Endothelial cell of umbilical vein (primary cell): ENCODE measurements at regions not wholly inside any gene's neighbourhood (a gene's known extent, or its start where the extent isn't known, plus 50 kb on each side); places are given as distances from the start of the nearest gene placed in this dataset.

ENCODE experiments used
- BruUV-seq: library from RNA; stranded (reverse); fragments of 400-500 nt; replicated peaks from 2 replicates; lab custom pipeline; 2021; lab: Mats Ljungman, UMichigan
- CTCF ChIA-PET: fragments of 300-600, 350-600 bp; sonication (Branson Sonifier 250); formaldehyde crosslinking; loops from one replicate; lab custom pipeline; 2021; ENCODE audit warnings: antibody characterized with exemption, inconsistent platforms; lab: Charles Lee
- POLR2A ChIA-PET: fragments of 300-600, 350-600 bp; sonication (Branson Sonifier 250); formaldehyde crosslinking; loops from one replicate; lab custom pipeline; 2021; ENCODE audit warnings: antibody characterized with exemption, inconsistent platforms; lab: Charles Lee
- DNase-seq: peaks from one replicate; pipeline ENCODE4 v3.0.0-alpha.2; 2011; ENCODE audit warnings: low read depth, low spot score
- FAIRE-seq: peaks from 2 replicates; lab custom pipeline; 2011; peaks lifted over from hg19 to GRCh38; lab: Jason Lieb, UNC
- H2AFZ ChIP-seq: 2 replicates; pipeline ENCODE4 v1.6.0; 2012; ENCODE audit warnings: low read depth, low read length, control low read depth, inconsistent platforms
- H3K27ac ChIP-seq: 2 replicates; pipeline ENCODE4 v1.5.1; 2011; ENCODE audit warnings: low read depth, mild to moderate bottlenecking, control low read depth, low read length, moderate library complexity; ENCODE audit not compliant: insufficient read depth
- H3K27me3 ChIP-seq, 2 experiments: 2 replicates each; pipeline versions ENCODE4 v1.6.0 to v1.6.1; 2011; ENCODE audit warnings: low read length in 2 of 2, mixed read lengths in 1 of 2; ENCODE audit not compliant: control insufficient read depth in 2 of 2, insufficient read depth in 2 of 2
- H3K36me3 ChIP-seq, 2 experiments: 2 replicates in 1 of 2; 3 replicates in 1 of 2; pipeline ENCODE4 v1.5.1; 2011; ENCODE audit warnings: low read length in 2 of 2, mild to moderate bottlenecking in 1 of 2, moderate library complexity in 1 of 2; ENCODE audit not compliant: control insufficient read depth in 2 of 2, insufficient read depth in 2 of 2; ENCODE audit errors: extremely low read depth in 1 of 2
- H3K4me1 ChIP-seq: 3 replicates; pipeline ENCODE4 v1.5.1; 2011; ENCODE audit warnings: mild to moderate bottlenecking, low read length; ENCODE audit not compliant: control insufficient read depth, insufficient read depth; ENCODE audit errors: extremely low read depth
- H3K4me2 ChIP-seq: 2 replicates; pipeline ENCODE4 v1.6.1; 2011; ENCODE audit warnings: low read length, control low read depth, mixed read lengths; ENCODE audit not compliant: insufficient read depth
- H3K4me3 ChIP-seq, 3 experiments: fragments of 200-600 bp in 1 of 3; sonication (generic), shearing (Covaris generic) in 1 of 3; replicated peaks in 1 of 3; 2 replicates each; pipeline ENCODE4 v1.5.1; 2011 to 2016; ENCODE audit warnings: control low read depth in 3 of 3, low read length in 3 of 3, mild to moderate bottlenecking in 2 of 3, inconsistent platforms in 1 of 3, low read depth in 1 of 3, moderate library complexity in 1 of 3; ENCODE audit not compliant: insufficient read depth in 1 of 3
- H3K79me2 ChIP-seq: 2 replicates; pipeline ENCODE4 v1.6.0; 2012; ENCODE audit warnings: low read length, inconsistent platforms; ENCODE audit not compliant: control insufficient read depth, insufficient read depth
- H3K9ac ChIP-seq: replicated peaks from 2 replicates; pipeline ENCODE3; 2011; ENCODE audit warnings: low read length, control low read depth; ENCODE audit not compliant: insufficient read depth; ENCODE audit errors: extremely low read depth
- H3K9me1 ChIP-seq: replicated peaks from 3 replicates; pipeline ENCODE4 v1.6.0; 2011; ENCODE audit warnings: mild to moderate bottlenecking, low read length; ENCODE audit not compliant: control insufficient read depth, insufficient read depth; ENCODE audit errors: extremely low read depth
- H3K9me3 ChIP-seq: replicated peaks from 2 replicates; pipeline ENCODE4 v1.5.1; 2012; ENCODE audit warnings: low read length, inconsistent platforms; ENCODE audit not compliant: control insufficient read depth, insufficient read depth
- H4K20me1 ChIP-seq: replicated peaks from 2 replicates; pipeline ENCODE3; 2011; ENCODE audit warnings: mild to moderate bottlenecking, low read length; ENCODE audit not compliant: control insufficient read depth, insufficient read depth; ENCODE audit errors: extremely low read depth
- EZH2 ChIP-seq: IDR thresholded peaks from 2 replicates; pipeline ENCODE4 v1.6.1; 2012; ENCODE audit warnings: borderline replicate concordance, low read depth, mild to moderate bottlenecking, moderate library complexity, low read length, inconsistent platforms; ENCODE audit not compliant: severe bottlenecking
- FOS ChIP-seq: IDR thresholded peaks from 2 replicates; pipeline ENCODE4 v1.6.1; 2011; ENCODE audit warnings: mild to moderate bottlenecking, low read length, moderate library complexity, borderline replicate concordance; ENCODE audit not compliant: insufficient read depth
- GATA2 ChIP-seq: IDR thresholded peaks from 2 replicates; pipeline ENCODE4 v1.7.0; 2011; ENCODE audit warnings: low read depth, mild to moderate bottlenecking, moderate library complexity, mixed read lengths, low read length; ENCODE audit not compliant: insufficient read length, insufficient read depth
- JUN ChIP-seq: IDR thresholded peaks from 2 replicates; pipeline ENCODE4 v1.6.1; 2011; ENCODE audit warnings: borderline replicate concordance, low read depth; ENCODE audit not compliant: insufficient read length, insufficient read depth
- MAX ChIP-seq: IDR thresholded peaks from 2 replicates; pipeline ENCODE4 v1.6.1; 2011; ENCODE audit not compliant: insufficient read depth, insufficient read length
- MYC ChIP-seq: IDR thresholded peaks from one replicate; pipeline ENCODE4 v1.6.1; 2011; ENCODE audit warnings: mild to moderate bottlenecking, low read depth, low read length
- POLR2A ChIP-seq: IDR thresholded peaks from 2 replicates; pipeline ENCODE4 v1.6.1; 2012; ENCODE audit warnings: low read depth, mild to moderate bottlenecking, control low read depth, low read length
- POLR2AphosphoS5 ChIP-seq: IDR thresholded peaks from 2 replicates; pipeline ENCODE4 v1.6.1; 2012; ENCODE audit warnings: low read depth, mild to moderate bottlenecking, control low read depth, low read length, moderate library complexity; ENCODE audit not compliant: insufficient read depth
- dilution Hi-C: fragments of 300-500 bp; cut with MboI; formaldehyde crosslinking; loops from one replicate; pipeline ENCODE4 v1.15.0; 2019; ENCODE audit warnings: low sequenced_read_pairs; ENCODE audit not compliant: extremely low pct_ligation_motif_present
- intact Hi-C: fragments of 100-400 bp; cut with micrococcal nuclease; formaldehyde crosslinking; loops from one replicate; pipeline ENCODE4 v1.10.0; 2022
- TF ChIP-seq, protein P1 (sequence below), 2 donors: IDR thresholded peaks; 1 replicate in 1 of 2; 2 replicates in 1 of 2; pipeline ENCODE4 v1.5.1; 2011; ENCODE audit warnings: low read length in 2 of 2, mild to moderate bottlenecking in 2 of 2, moderate library complexity in 2 of 2, control low read depth in 1 of 2, inconsistent platforms in 1 of 2, low read depth in 1 of 2; ENCODE audit not compliant: insufficient read depth in 1 of 2; ENCODE audit errors: extremely low read depth in 1 of 2

DNA sequence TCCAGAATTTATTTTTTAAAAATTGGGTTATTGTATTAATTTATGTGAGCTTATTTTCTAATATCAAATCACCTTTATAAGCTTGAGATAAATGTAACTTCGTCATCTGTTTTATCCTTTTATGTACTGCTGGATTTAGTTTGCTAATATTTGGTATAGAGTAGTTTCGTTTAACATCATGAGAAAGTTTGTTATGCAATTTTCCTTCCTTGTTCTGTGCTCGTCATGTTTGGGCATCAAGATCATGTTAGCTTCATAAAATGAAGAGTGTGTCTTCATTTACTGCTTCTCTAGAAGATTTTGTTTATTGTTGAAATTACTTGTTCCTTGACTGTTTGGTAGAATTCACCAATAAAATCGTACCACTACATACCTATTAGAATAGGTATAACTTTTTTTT is 262.1 kb upstream of the SATB1 start:
- ChIA-PET CTCF (no interaction called here), POLR2A (no interaction called here)
- no peak overlapping the region for H3K9ac ChIP-seq
- H3K4me3 ChIP-seq: no peak overlapping the region
- H3K36me3 ChIP-seq: no peaks in the 10 kb centered on the region
- peaks cover 2% of the 10 kb centered on the region for H3K9me3 ChIP-seq
- no TSS peak for BruUV-seq
- H3K9me1 ChIP-seq: no peaks in the 10 kb centered on the region
- no peak overlapping the region for H3K4me2 ChIP-seq
- no peaks in the 10 kb centered on the region for H3K79me2 ChIP-seq
- intact Hi-C loops: no loop called here
- no peak for FAIRE-seq
- H3K27ac ChIP-seq: no peak overlapping the region
- TF ChIP-seq MYC (no peak), JUN (no peak), FOS (no peak), MAX (no peak), POLR2A (no peak), POLR2AphosphoS5 (no peak), EZH2 (no peak), GATA2 (no peak)
- TF ChIP-seq, protein P1, sequence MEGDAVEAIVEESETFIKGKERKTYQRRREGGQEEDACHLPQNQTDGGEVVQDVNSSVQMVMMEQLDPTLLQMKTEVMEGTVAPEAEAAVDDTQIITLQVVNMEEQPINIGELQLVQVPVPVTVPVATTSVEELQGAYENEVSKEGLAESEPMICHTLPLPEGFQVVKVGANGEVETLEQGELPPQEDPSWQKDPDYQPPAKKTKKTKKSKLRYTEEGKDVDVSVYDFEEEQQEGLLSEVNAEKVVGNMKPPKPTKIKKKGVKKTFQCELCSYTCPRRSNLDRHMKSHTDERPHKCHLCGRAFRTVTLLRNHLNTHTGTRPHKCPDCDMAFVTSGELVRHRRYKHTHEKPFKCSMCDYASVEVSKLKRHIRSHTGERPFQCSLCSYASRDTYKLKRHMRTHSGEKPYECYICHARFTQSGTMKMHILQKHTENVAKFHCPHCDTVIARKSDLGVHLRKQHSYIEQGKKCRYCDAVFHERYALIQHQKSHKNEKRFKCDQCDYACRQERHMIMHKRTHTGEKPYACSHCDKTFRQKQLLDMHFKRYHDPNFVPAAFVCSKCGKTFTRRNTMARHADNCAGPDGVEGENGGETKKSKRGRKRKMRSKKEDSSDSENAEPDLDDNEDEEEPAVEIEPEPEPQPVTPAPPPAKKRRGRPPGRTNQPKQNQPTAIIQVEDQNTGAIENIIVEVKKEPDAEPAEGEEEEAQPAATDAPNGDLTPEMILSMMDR (IDR thresholded peaks at IDR 0.05; ENCODE audit: extremely low read depth in 1 of 2, insufficient read depth in 1 of 2, low read depth in 1 of 2, low read length in 2 of 2): no peak
- no peaks in the 10 kb centered on the region for H4K20me1 ChIP-seq
- no peaks in the 10 kb centered on the region for H3K27me3 ChIP-seq
- no peak for DNase-seq
- dilution Hi-C loops: no loop called here
- no peak overlapping the region for H2AFZ ChIP-seq
- no peaks in the 10 kb centered on the region for H3K4me1 ChIP-seq
